ENCODE measurements at regions not wholly inside any gene's neighbourhood (a gene's known extent, or its start where the extent isn't known, plus 50 kb on each side); places are given as distances from the start of the nearest gene placed in this dataset.

GRCh38 chr6:80625405-80625804 lies 518.9 kb downstream of the BCKDHB start:
- no peak for TF ChIP-seq CTCF (IDR thresholded peaks at IDR 0.05)
- TF ChIP-seq POLR2AphosphoS5 (IDR thresholded peaks at IDR 0.05; ENCODE audit: insufficient read depth in 1 of 2, low read depth in 1 of 2), result no peak
- no peak for TF ChIP-seq POLR2A (IDR thresholded peaks at IDR 0.05)
